Endodermal cell (in vitro differentiated cells): ENCODE measurements at regions not wholly inside any gene's neighbourhood (a gene's known extent, or its start where the extent isn't known, plus 50 kb on each side); places are given as distances from the start of the nearest gene placed in this dataset.
A peak's percentile ranks its signal among the peaks of the same experiment; 100 is the strongest.

Source experiments
- DNase-seq: peaks from one replicate; pipeline ENCODE4 v3.0.0-alpha.2; 2017
- H3K27ac ChIP-seq: 2 replicates; pipeline ENCODE4 v1.5.1; 2013; ENCODE audit warnings: mild to moderate bottlenecking, low read depth, low read length, moderate library complexity
- H3K27me3 ChIP-seq: 2 replicates; pipeline ENCODE4 v1.6.1; 2013; ENCODE audit warnings: mild to moderate bottlenecking, low read length, moderate library complexity; ENCODE audit not compliant: insufficient read depth, control insufficient read depth, poor library complexity, severe bottlenecking
- H3K36me3 ChIP-seq: 2 replicates; pipeline ENCODE4 v1.7.0; 2013; ENCODE audit warnings: mild to moderate bottlenecking, low read length, moderate library complexity; ENCODE audit not compliant: control insufficient read depth, insufficient read depth
- H3K4me1 ChIP-seq: one replicate; pipeline ENCODE4 v1.7.0; 2013; ENCODE audit warnings: low read length; ENCODE audit not compliant: control insufficient read depth, insufficient read depth
- H3K4me3 ChIP-seq: 2 replicates; pipeline ENCODE4 v1.5.1; 2013; ENCODE audit warnings: mild to moderate bottlenecking, low read length, moderate library complexity
- H3K9ac ChIP-seq: 2 replicates; pipeline ENCODE4 v1.6.1; 2013; ENCODE audit warnings: mild to moderate bottlenecking, low read length, moderate library complexity; ENCODE audit not compliant: poor library complexity, severe bottlenecking; ENCODE audit errors: extremely low read depth
- H3K9me3 ChIP-seq: 2 replicates; pipeline ENCODE4 v1.6.1; 2013; ENCODE audit warnings: mild to moderate bottlenecking, low read length, moderate library complexity; ENCODE audit not compliant: control insufficient read depth
- H3K27ac Mint-ChIP-seq: 2 replicates; pipeline ENCODE4 v1.8.0; 2020; ENCODE audit warnings: mixed read lengths
- H3K27me3 Mint-ChIP-seq: 2 replicates; pipeline ENCODE4 v1.8.0; 2021; ENCODE audit warnings: mild to moderate bottlenecking, mixed read lengths; ENCODE audit not compliant: insufficient read depth
- H3K36me3 Mint-ChIP-seq: 2 replicates; pipeline ENCODE4 v1.8.0; 2020; ENCODE audit warnings: low read depth, mixed read lengths
- H3K4me1 Mint-ChIP-seq: 2 replicates; pipeline ENCODE4 v1.8.0; 2020; ENCODE audit warnings: mixed read lengths
- H3K4me3 Mint-ChIP-seq: 2 replicates; pipeline ENCODE4 v1.8.0; 2020; ENCODE audit warnings: mild to moderate bottlenecking, moderate library complexity, mixed read lengths
- H3K9me3 Mint-ChIP-seq: 2 replicates; pipeline ENCODE4 v1.8.0; 2020; ENCODE audit warnings: mild to moderate bottlenecking, mixed read lengths
- CTCF ChIP-seq: fragments of 200-600 bp; sonication (generic); conservative IDR thresholded peaks from 2 replicates; pipeline ENCODE4 v1.5.0; 2021; ENCODE audit warnings: antibody characterized with exemption, mild to moderate bottlenecking
- WGBS, 2 experiments: methylation state at CpG; one replicate each; pipeline versions ENCODE4 v1.1.5 to v1.1.7; 2013; ENCODE audit warnings: missing lambda C conversion rate in 2 of 2, mixed read lengths in 1 of 2; ENCODE audit not compliant: insufficient coverage in 1 of 2, insufficient read length in 1 of 2; 5-methylcytosine and 5-hydroxymethylcytosine counted together

GRCh38 chr10:34918776-34919315 is 103.8 kb upstream of the PARD3 start:
- TF ChIP-seq CTCF, result no peak
- 66 to 87% methylated on average over 5 to 13 of the region's 14 CpGs for WGBS, 2 experiments
- no peak for DNase-seq
- H3K36me3 Mint-ChIP-seq, result no peaks in the 10 kb centered on the region
- no peaks in the 10 kb centered on the region for H3K27me3 ChIP-seq
- H3K9me3 ChIP-seq, result no peaks in the 10 kb centered on the region
- no peaks in the 10 kb centered on the region for H3K27me3 Mint-ChIP-seq
- peak overlapping the region; percentile 11 for H3K27ac Mint-ChIP-seq
- peaks cover 9% of the 10 kb centered on the region for H3K4me1 Mint-ChIP-seq
- no peak overlapping the region for H3K4me3 Mint-ChIP-seq
- H3K4me3 ChIP-seq, result no peak overlapping the region
- no peaks in the 10 kb centered on the region for H3K4me1 ChIP-seq
- H3K27ac ChIP-seq, result peak overlapping the region; percentile 90
- peaks cover 1% of the 10 kb centered on the region for H3K9me3 Mint-ChIP-seq
- no peaks in the 10 kb centered on the region for H3K36me3 ChIP-seq
- no peak overlapping the region for H3K9ac ChIP-seq

- Histone ChIP-seq H3K9ac (no peak overlapping the region), H3K36me3 (no peaks in the 10 kb centered on the region), H3K9me3 (no peaks in the 10 kb centered on the region), H3K27ac (peak overlapping the region; percentile 90), H3K27me3 (no peaks in the 10 kb centered on the region), H3K4me1 (no peaks in the 10 kb centered on the region), H3K4me3 (no peak overlapping the region)
- Mint-ChIP-seq H3K4me3 (no peak overlapping the region), H3K36me3 (no peaks in the 10 kb centered on the region), H3K27me3 (no peaks in the 10 kb centered on the region), H3K9me3 (no peaks in the 10 kb centered on the region), H3K4me1 (peaks cover 9% of the 10 kb centered on the region), H3K27ac (peak overlapping the region; percentile 11)
- peak; percentile 73 for DNase-seq
- TF ChIP-seq CTCF, result no peak
- 75 to 84% methylated on average over 17 to 21 of the region's 21 CpGs for WGBS, 2 experiments
Measured at GRCh38 chr10:34918060-34918775, 103.1 kb upstream of the PARD3 start.

- no peak overlapping the region for H3K27ac Mint-ChIP-seq
- no peak for TF ChIP-seq CTCF
Measured at GRCh38 chr10:34916314-34916713, 101.2 kb upstream of the PARD3 start.

More at GRCh38 chr10:34916314-34916713, 101.2 kb upstream of the PARD3 start:
- no peaks in the 10 kb centered on the region for H3K9me3 ChIP-seq
- DNase-seq, result no peak
- H3K36me3 Mint-ChIP-seq, result no peaks in the 10 kb centered on the region
- H3K36me3 ChIP-seq, result no peaks in the 10 kb centered on the region
- no peaks in the 10 kb centered on the region for H3K9me3 Mint-ChIP-seq
- no peak overlapping the region for H3K27ac ChIP-seq
- H3K4me3 Mint-ChIP-seq, result no peak overlapping the region
- no peaks in the 10 kb centered on the region for H3K27me3 Mint-ChIP-seq
- H3K27me3 ChIP-seq, result no peaks in the 10 kb centered on the region
- 89 to 100% methylated on average over 1 to 3 of the region's 3 CpGs for WGBS, 2 experiments
- no peak overlapping the region for H3K9ac ChIP-seq
- no peak overlapping the region for H3K4me3 ChIP-seq
- H3K4me1 ChIP-seq, result no peaks in the 10 kb centered on the region
- H3K4me1 Mint-ChIP-seq, result peaks cover 9% of the 10 kb centered on the region
